H1 (cell line): ENCODE measurements at regions not wholly inside any gene's neighbourhood (a gene's known extent, or its start where the extent isn't known, plus 50 kb on each side); places are given as distances from the start of the nearest gene placed in this dataset.

ENCODE experiments used
- ASH2L ChIP-seq: fragments of 200-600, 300-600 bp; sonication (generic); IDR thresholded peaks from one replicate; pipeline ENCODE4 v1.7.1; 2017; ENCODE audit warnings: low read length
- ATF3 ChIP-seq: IDR thresholded peaks from 2 replicates; pipeline ENCODE4 v1.6.1; 2011; ENCODE audit warnings: low read depth, mild to moderate bottlenecking, low read length; ENCODE audit not compliant: insufficient read depth
- CTCF ChIP-seq, 3 experiments: IDR thresholded peaks; 1 replicate in 2 of 3; 2 replicates in 1 of 3; pipeline versions ENCODE4 v1.5.1 to v1.6.1; 2011; ENCODE audit warnings: low read length in 3 of 3, mild to moderate bottlenecking in 3 of 3, inconsistent platforms in 2 of 3, low read depth in 1 of 3, moderate library complexity in 1 of 3; ENCODE audit not compliant: insufficient read depth in 1 of 3; ENCODE audit errors: control extremely low read depth in 1 of 3
- HDAC6 ChIP-seq: IDR thresholded peaks from one replicate; pipeline ENCODE4 v1.7.1; 2012; ENCODE audit warnings: low read depth, mild to moderate bottlenecking, inconsistent platforms, low read length, moderate library complexity
- MAX ChIP-seq: IDR thresholded peaks from 2 replicates; pipeline ENCODE4 v1.6.1; 2012; ENCODE audit warnings: inconsistent platforms
- POLR2A ChIP-seq, 2 experiments: IDR thresholded peaks; 1 replicate in 1 of 2; 2 replicates in 1 of 2; pipeline ENCODE4 v1.6.1; 2011; ENCODE audit warnings: low read depth in 2 of 2, low read length in 2 of 2, mild to moderate bottlenecking in 2 of 2; ENCODE audit errors: control extremely low read depth in 1 of 2
- TAF1 ChIP-seq: IDR thresholded peaks from 2 replicates; pipeline ENCODE4 v1.6.1; 2011; ENCODE audit warnings: mild to moderate bottlenecking, low read depth, low read length

- TF ChIP-seq TAF1 (no peak), MAX (no peak), HDAC6 (no peak), ATF3 (no peak), CTCF (IDR thresholded peaks at IDR 0.05; ENCODE audit: control extremely low read depth in 1 of 3, insufficient read depth in 1 of 3, low read depth in 1 of 3, low read length in 3 of 3) (no peak), POLR2A (IDR thresholded peaks at IDR 0.05; ENCODE audit: control extremely low read depth in 1 of 2, low read depth in 2 of 2, low read length in 2 of 2) (no peak), ASH2L (no peak)
Measured at GRCh38 chr2:149739883-149740265, 152.3 kb upstream of the MMADHC start.
